ENCODE measurements at regions not wholly inside any gene's neighbourhood (a gene's known extent, or its start where the extent isn't known, plus 50 kb on each side); places are given as distances from the start of the nearest gene placed in this dataset.

DNA sequence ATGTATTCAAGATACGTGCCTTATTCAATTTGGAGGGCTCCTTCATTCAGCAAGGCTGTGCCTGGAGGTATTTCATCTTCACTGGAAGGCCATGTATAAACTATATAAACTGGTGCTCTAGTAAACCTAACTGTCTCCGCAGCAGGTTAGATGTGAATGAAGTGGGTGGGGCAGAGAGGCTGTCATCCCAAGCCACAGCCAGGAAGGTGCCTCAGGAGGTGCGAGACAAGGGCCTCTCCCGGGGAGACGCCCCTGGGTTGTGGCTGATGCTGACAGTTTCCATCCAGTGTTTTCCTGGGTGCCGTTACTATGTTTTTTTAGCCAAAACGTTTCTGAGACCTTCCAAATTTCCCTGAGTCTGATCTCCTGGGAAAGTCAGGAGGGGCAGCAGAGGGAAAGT lies 221.5 kb upstream of the RPL34 start:
- Histone ChIP-seq H3K27me3 (ENCODE audit: control insufficient read depth in 1 of 2, insufficient read depth in 1 of 2, low read length in 2 of 2) (peaks cover 0 to 13% of the 10 kb centered on the region in 2 experiments), H3K4me1 (ENCODE audit: control insufficient read depth, insufficient read depth, low read depth, low read length) (peaks cover 7% of the 10 kb centered on the region), H3K4me2 (ENCODE audit: low read length, poor library complexity, severe bottlenecking) (no peak overlapping the region), H2AK5ac (ENCODE audit: low read length, severe bottlenecking) (no peak overlapping the region), H4K8ac (ENCODE audit: low read length) (no peak overlapping the region), H3K4me3 (ENCODE audit: insufficient read depth in 1 of 2, low read depth in 1 of 2, low read length in 2 of 2) (no peak overlapping the region), H4K91ac (ENCODE audit: low read length) (no peak overlapping the region), H3K9me3 (ENCODE audit: control insufficient read depth, low read length) (no peaks in the 10 kb centered on the region), H3K18ac (ENCODE audit: low read depth in 1 of 2, low read length in 2 of 2) (no peak overlapping the region), H2BK15ac (ENCODE audit: low read depth, poor library complexity, severe bottlenecking) (no peak overlapping the region), H3K27ac (ENCODE audit: low read length, poor library complexity, severe bottlenecking) (no peak overlapping the region), H2BK120ac (ENCODE audit: low read depth, low read length) (no peak overlapping the region), H3K36me3 (ENCODE audit: control insufficient read depth in 1 of 2, insufficient read depth in 2 of 2, low read depth in 1 of 2, low read length in 2 of 2) (no peaks in the 10 kb centered on the region), H2BK12ac (ENCODE audit: low read length in 2 of 2) (no peak overlapping the region), H3K14ac (ENCODE audit: low read length in 2 of 2) (no peak overlapping the region), H3K4ac (ENCODE audit: low read depth in 1 of 2, low read length in 2 of 2) (no peak overlapping the region), H3K79me1 (replicated peaks; ENCODE audit: low read length, poor library complexity, severe bottlenecking) (no peaks in the 10 kb centered on the region), H2BK5ac (ENCODE audit: low read depth, low read length, poor library complexity, severe bottlenecking) (peak overlapping the region; percentile 46), H2AFZ (ENCODE audit: low read depth, low read length) (no peak overlapping the region), H3K9ac (ENCODE audit: low read length) (no peak overlapping the region), H3K23ac (ENCODE audit: low read length in 2 of 2) (no peak overlapping the region)
- 69% methylated on average over 7 of the region's 7 CpGs for WGBS
- no peak for DNase-seq

DNA sequence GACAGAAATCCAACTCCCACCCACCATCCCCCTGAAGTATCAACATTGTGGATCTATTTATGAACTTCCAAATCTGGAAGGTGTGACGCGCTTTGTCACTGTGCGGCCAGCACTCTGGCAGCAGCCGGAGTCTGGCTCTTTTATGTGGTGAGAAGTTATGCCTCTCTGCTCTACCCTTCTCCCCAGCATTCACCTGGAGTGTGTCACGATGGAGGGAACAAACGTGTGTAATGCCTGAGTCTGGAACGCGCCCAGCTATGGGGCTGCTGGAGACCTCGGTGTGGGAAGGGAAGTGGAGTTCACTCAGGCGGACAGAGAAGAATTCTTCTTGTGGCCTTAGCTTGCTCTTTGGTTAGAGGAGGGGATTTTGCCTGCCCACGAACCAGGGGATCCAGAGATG lies 222.1 kb upstream of the RPL34 start:
- Histone ChIP-seq H3K9me3 (ENCODE audit: control insufficient read depth, low read length) (no peaks in the 10 kb centered on the region), H2AFZ (ENCODE audit: low read depth, low read length) (no peak overlapping the region), H3K18ac (ENCODE audit: low read depth in 1 of 2, low read length in 2 of 2) (no peak overlapping the region), H2BK120ac (ENCODE audit: low read depth, low read length) (no peak overlapping the region), H3K27ac (ENCODE audit: low read length, poor library complexity, severe bottlenecking) (no peak overlapping the region), H3K23ac (ENCODE audit: low read length in 2 of 2) (no peak overlapping the region), H3K14ac (ENCODE audit: low read length in 2 of 2) (no peak overlapping the region), H3K4me3 (ENCODE audit: insufficient read depth in 1 of 2, low read depth in 1 of 2, low read length in 2 of 2) (no peak overlapping the region), H3K4me1 (ENCODE audit: control insufficient read depth, insufficient read depth, low read depth, low read length) (peaks cover 7% of the 10 kb centered on the region), H3K27me3 (ENCODE audit: control insufficient read depth in 1 of 2, insufficient read depth in 1 of 2, low read length in 2 of 2) (peaks cover 0 to 14% of the 10 kb centered on the region in 2 experiments), H3K9ac (ENCODE audit: low read length) (no peak overlapping the region), H4K91ac (ENCODE audit: low read length) (no peak overlapping the region), H2BK5ac (ENCODE audit: low read depth, low read length, poor library complexity, severe bottlenecking) (no peak overlapping the region), H2AK5ac (ENCODE audit: low read length, severe bottlenecking) (no peak overlapping the region), H2BK15ac (ENCODE audit: low read depth, poor library complexity, severe bottlenecking) (no peak overlapping the region), H3K4ac (ENCODE audit: low read depth in 1 of 2, low read length in 2 of 2) (no peak overlapping the region), H3K79me1 (replicated peaks; ENCODE audit: low read length, poor library complexity, severe bottlenecking) (no peaks in the 10 kb centered on the region), H3K36me3 (ENCODE audit: control insufficient read depth in 1 of 2, insufficient read depth in 2 of 2, low read depth in 1 of 2, low read length in 2 of 2) (no peaks in the 10 kb centered on the region), H3K4me2 (ENCODE audit: low read length, poor library complexity, severe bottlenecking) (no peak overlapping the region), H4K8ac (ENCODE audit: low read length) (no peak overlapping the region), H2BK12ac (ENCODE audit: low read length in 2 of 2) (no peak overlapping the region)
- WGBS, result 86% methylated on average over 11 of the region's 11 CpGs
- DNase-seq, result no peak

DNA sequence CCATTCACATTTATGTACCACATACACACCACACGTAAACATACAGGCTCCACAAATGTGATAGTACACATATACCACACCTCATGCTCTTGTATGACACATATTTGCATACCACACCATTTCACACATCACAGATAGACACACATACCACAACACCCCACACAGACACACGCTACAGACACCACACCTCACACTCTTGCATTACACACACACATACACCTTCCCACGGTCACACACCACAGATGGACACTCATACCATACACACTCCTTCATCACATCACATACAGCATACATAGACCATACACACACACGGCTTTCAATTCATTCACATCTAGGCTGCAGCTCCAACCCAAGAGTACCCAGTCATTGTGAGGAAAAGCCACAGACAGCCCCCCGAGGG lies 222.5 kb upstream of the RPL34 start:
- H3K4ac ChIP-seq (ENCODE audit: low read depth in 1 of 2, low read length in 2 of 2), result no peak overlapping the region
- no peak overlapping the region for H2BK12ac ChIP-seq (ENCODE audit: low read length in 2 of 2)
- no peak overlapping the region for H2BK15ac ChIP-seq (ENCODE audit: low read depth, poor library complexity, severe bottlenecking)
- H3K79me1 ChIP-seq (replicated peaks; ENCODE audit: low read length, poor library complexity, severe bottlenecking), result no peaks in the 10 kb centered on the region
- H2AFZ ChIP-seq (ENCODE audit: low read depth, low read length), result no peak overlapping the region
- no peaks in the 10 kb centered on the region for H3K36me3 ChIP-seq (ENCODE audit: control insufficient read depth in 1 of 2, insufficient read depth in 2 of 2, low read depth in 1 of 2, low read length in 2 of 2)
- H3K9me3 ChIP-seq (ENCODE audit: control insufficient read depth, low read length), result no peaks in the 10 kb centered on the region
- no peak overlapping the region for H3K4me2 ChIP-seq (ENCODE audit: low read length, poor library complexity, severe bottlenecking)
- H4K8ac ChIP-seq (ENCODE audit: low read length), result no peak overlapping the region
- peaks cover 7% of the 10 kb centered on the region for H3K4me1 ChIP-seq (ENCODE audit: control insufficient read depth, insufficient read depth, low read depth, low read length)
- no peak overlapping the region for H3K23ac ChIP-seq (ENCODE audit: low read length in 2 of 2)
- H4K91ac ChIP-seq (ENCODE audit: low read length), result no peak overlapping the region
- H3K27ac ChIP-seq (ENCODE audit: low read length, poor library complexity, severe bottlenecking), result no peak overlapping the region
- H3K18ac ChIP-seq (ENCODE audit: low read depth in 1 of 2, low read length in 2 of 2), result no peak overlapping the region
- H3K9ac ChIP-seq (ENCODE audit: low read length), result no peak overlapping the region
- H3K14ac ChIP-seq (ENCODE audit: low read length in 2 of 2), result peak overlapping the region in 1 of 2 experiments; percentile 76
- H3K27me3 ChIP-seq (ENCODE audit: control insufficient read depth in 1 of 2, insufficient read depth in 1 of 2, low read length in 2 of 2), result peaks cover 0 to 14% of the 10 kb centered on the region in 2 experiments
- H3K4me3 ChIP-seq (ENCODE audit: insufficient read depth in 1 of 2, low read depth in 1 of 2, low read length in 2 of 2), result no peak overlapping the region
- no peak overlapping the region for H2BK120ac ChIP-seq (ENCODE audit: low read depth, low read length)
- no peak overlapping the region for H2AK5ac ChIP-seq (ENCODE audit: low read length, severe bottlenecking)
- WGBS, result 90% methylated on average over 5 of the region's 5 CpGs
- H2BK5ac ChIP-seq (ENCODE audit: low read depth, low read length, poor library complexity, severe bottlenecking), result no peak overlapping the region
- DNase-seq, result no peak

DNA sequence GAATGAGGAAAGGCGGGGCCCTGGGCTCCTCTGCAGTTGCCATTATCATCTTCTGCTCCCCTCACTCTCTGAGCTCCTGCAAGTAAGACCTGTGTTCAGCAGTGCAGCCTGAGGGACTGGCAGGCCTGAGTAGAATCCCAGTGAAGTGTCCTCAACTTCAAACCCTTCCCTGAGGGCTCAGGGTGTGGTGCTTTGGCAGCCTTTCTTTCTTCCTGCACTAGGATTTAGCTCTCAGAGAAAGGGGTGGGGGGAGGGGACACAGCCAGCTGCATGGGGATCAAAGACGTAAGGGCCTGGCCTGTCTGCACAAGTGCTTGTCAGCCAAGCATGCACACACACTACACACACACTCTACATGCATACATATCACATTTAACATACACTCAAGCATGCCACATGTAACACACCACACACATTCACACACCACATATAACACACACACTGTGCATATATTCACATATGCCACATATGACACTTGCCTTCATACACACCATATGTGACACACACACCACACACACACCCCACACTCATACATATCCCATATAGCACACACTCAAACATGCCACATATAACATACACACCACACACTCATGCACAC lies 223.4 kb upstream of the RPL34 start:
- H3K4me1 ChIP-seq (ENCODE audit: control insufficient read depth, insufficient read depth, low read depth, low read length), result peaks cover 7% of the 10 kb centered on the region
- H3K27me3 ChIP-seq (ENCODE audit: control insufficient read depth in 1 of 2, insufficient read depth in 1 of 2, low read length in 2 of 2), result peaks cover 0 to 14% of the 10 kb centered on the region in 2 experiments
- no peak overlapping the region for H3K4me3 ChIP-seq (ENCODE audit: insufficient read depth in 1 of 2, low read depth in 1 of 2, low read length in 2 of 2)
- H3K9me3 ChIP-seq (ENCODE audit: control insufficient read depth, low read length), result no peaks in the 10 kb centered on the region
- no peak overlapping the region for H4K8ac ChIP-seq (ENCODE audit: low read length)
- H4K91ac ChIP-seq (ENCODE audit: low read length), result no peak overlapping the region
- H3K18ac ChIP-seq (ENCODE audit: low read depth in 1 of 2, low read length in 2 of 2), result peak overlapping the region in 1 of 2 experiments; percentile 6
- H2BK12ac ChIP-seq (ENCODE audit: low read length in 2 of 2), result no peak overlapping the region
- no peak for DNase-seq
- no peak overlapping the region for H3K4me2 ChIP-seq (ENCODE audit: low read length, poor library complexity, severe bottlenecking)
- H3K14ac ChIP-seq (ENCODE audit: low read length in 2 of 2), result peak overlapping the region in 1 of 2 experiments; percentile 84
- H2AK5ac ChIP-seq (ENCODE audit: low read length, severe bottlenecking), result no peak overlapping the region
- WGBS, result 71% methylated on average over 2 of the region's 2 CpGs
- H2BK120ac ChIP-seq (ENCODE audit: low read depth, low read length), result no peak overlapping the region
- no peak overlapping the region for H3K9ac ChIP-seq (ENCODE audit: low read length)
- H3K36me3 ChIP-seq (ENCODE audit: control insufficient read depth in 1 of 2, insufficient read depth in 2 of 2, low read depth in 1 of 2, low read length in 2 of 2), result no peaks in the 10 kb centered on the region
- no peak overlapping the region for H2BK5ac ChIP-seq (ENCODE audit: low read depth, low read length, poor library complexity, severe bottlenecking)
- no peak overlapping the region for H2BK15ac ChIP-seq (ENCODE audit: low read depth, poor library complexity, severe bottlenecking)
- no peak overlapping the region for H2AFZ ChIP-seq (ENCODE audit: low read depth, low read length)
- H3K79me1 ChIP-seq (replicated peaks; ENCODE audit: low read length, poor library complexity, severe bottlenecking), result no peaks in the 10 kb centered on the region
- H3K23ac ChIP-seq (ENCODE audit: low read length in 2 of 2), result peak overlapping the region in 1 of 2 experiments; percentile 54
- H3K4ac ChIP-seq (ENCODE audit: low read depth in 1 of 2, low read length in 2 of 2), result no peak overlapping the region
- no peak overlapping the region for H3K27ac ChIP-seq (ENCODE audit: low read length, poor library complexity, severe bottlenecking)
